IMR-90 (cell line): ENCODE measurements at regions not wholly inside any gene's neighbourhood (a gene's known extent, or its start where the extent isn't known, plus 50 kb on each side); places are given as distances from the start of the nearest gene placed in this dataset.

Source experiments
- ATAC-seq: fragments of 200-7000 bp; cut with Tn5 transposase; 2 replicates; pipeline ENCODE4 v1.9.1; 2020; ENCODE audit warnings: low read depth, mild to moderate bottlenecking, moderate library complexity
- BruUV-seq: library from RNA; stranded (reverse); fragments of 400-500 nt; replicated peaks from 2 replicates; lab custom pipeline; 2021; lab: Mats Ljungman, UMichigan
- CTCF ChIA-PET: fragments of 300-600 bp; formaldehyde crosslinking; extraction: SDS; loops from one replicate; lab custom pipeline; 2021; ENCODE audit warnings: antibody characterized with exemption; lab: Yijun Ruan, JAX
- POLR2A ChIA-PET: fragments of 300-600 bp; sonication (Branson Sonifier 250); formaldehyde crosslinking; loops from one replicate; lab custom pipeline; 2022; ENCODE audit warnings: antibody characterized with exemption; ENCODE audit not compliant: unreplicated experiment; lab: Charles Lee
- DNase-seq: peaks from one replicate; pipeline ENCODE4 v3.0.0; 2013
- H2AFZ ChIP-seq: replicated peaks from 2 replicates; pipeline ENCODE3; 2013; ENCODE audit warnings: low read length, mild to moderate bottlenecking; ENCODE audit not compliant: poor library complexity
- H2AK5ac ChIP-seq: 2 replicates; pipeline ENCODE4 v1.6.1; 2013; ENCODE audit warnings: low read depth, low read length, inconsistent platforms
- H2AK9ac ChIP-seq: replicated peaks from 2 replicates; pipeline ENCODE3; 2013; ENCODE audit warnings: mild to moderate bottlenecking, low read depth, low read length, moderate library complexity; ENCODE audit not compliant: poor library complexity
- H2BK120ac ChIP-seq: 2 replicates; pipeline ENCODE4 v1.6.1; 2013; ENCODE audit warnings: low read depth, low read length, inconsistent platforms
- H2BK15ac ChIP-seq: 3 replicates; pipeline ENCODE4 v1.6.1; 2013; ENCODE audit warnings: low read depth, low read length, inconsistent platforms
- H2BK20ac ChIP-seq: 2 replicates; pipeline ENCODE4 v1.6.1; 2013; ENCODE audit warnings: low read depth, mild to moderate bottlenecking, inconsistent platforms, low read length, moderate library complexity
- H2BK5ac ChIP-seq: 2 replicates; pipeline ENCODE4 v1.6.1; 2013; ENCODE audit warnings: mild to moderate bottlenecking, low read depth, low read length, inconsistent platforms; ENCODE audit not compliant: poor library complexity, severe bottlenecking
- H3K14ac ChIP-seq: replicated peaks from 2 replicates; pipeline ENCODE4 v1.6.1; 2013; ENCODE audit warnings: low read depth, low read length, inconsistent platforms
- H3K18ac ChIP-seq: 2 replicates; pipeline ENCODE4 v1.6.1; 2013; ENCODE audit warnings: low read depth, low read length, control low read depth
- H3K23ac ChIP-seq: 2 replicates; pipeline ENCODE4 v1.6.1; 2013; ENCODE audit warnings: low read depth, low read length, inconsistent platforms
- H3K27ac ChIP-seq: 2 replicates; pipeline ENCODE4 v1.5.1; 2013; ENCODE audit warnings: mild to moderate bottlenecking, control low read depth, low read length; ENCODE audit not compliant: insufficient read depth
- H3K27me3 ChIP-seq: 2 replicates; pipeline ENCODE4 v1.6.1; 2013; ENCODE audit warnings: low read length; ENCODE audit not compliant: control insufficient read depth, insufficient read depth
- H3K36me3 ChIP-seq: 2 replicates; pipeline ENCODE4 v1.6.1; 2013; ENCODE audit warnings: low read length, mixed read lengths; ENCODE audit not compliant: control insufficient read depth, insufficient read depth
- H3K4ac ChIP-seq: 2 replicates; pipeline ENCODE4 v1.6.1; 2013; ENCODE audit warnings: low read depth, low read length, inconsistent platforms
- H3K4me1 ChIP-seq: 2 replicates; pipeline ENCODE4 v1.6.1; 2013; ENCODE audit warnings: low read length, mixed read lengths; ENCODE audit not compliant: control insufficient read depth, insufficient read depth
- H3K4me2 ChIP-seq: 2 replicates; pipeline ENCODE4 v1.6.1; 2013; ENCODE audit warnings: low read depth, mild to moderate bottlenecking, control low read depth, low read length, moderate library complexity
- H3K4me3 ChIP-seq: 2 replicates; pipeline ENCODE4 v1.5.1; 2013; ENCODE audit warnings: low read depth, mild to moderate bottlenecking, control low read depth, low read length, moderate library complexity; ENCODE audit not compliant: insufficient read depth
- H3K56ac ChIP-seq: 2 replicates; pipeline ENCODE4 v1.6.1; 2013; ENCODE audit warnings: low read length, inconsistent platforms; ENCODE audit not compliant: insufficient read depth; ENCODE audit errors: extremely low read depth
- H3K79me1 ChIP-seq, 2 experiments: 2 replicates each; pipeline ENCODE4 v1.6.1; 2013; ENCODE audit warnings: low read length in 2 of 2, inconsistent platforms in 1 of 2, low read depth in 1 of 2
- H3K9ac ChIP-seq: 2 replicates; pipeline ENCODE4 v1.6.1; 2013; ENCODE audit warnings: low read depth, low read length, control low read depth
- H3K9me1 ChIP-seq: 2 replicates; pipeline ENCODE4 v1.6.1; 2013; ENCODE audit warnings: low read length, inconsistent platforms; ENCODE audit not compliant: insufficient read depth
- H3K9me3 ChIP-seq: 2 replicates; pipeline ENCODE4 v1.6.1; 2013; ENCODE audit warnings: low read length; ENCODE audit not compliant: control insufficient read depth, insufficient read depth
- H4K20me1 ChIP-seq: 2 replicates; pipeline ENCODE4 v1.6.1; 2013; ENCODE audit warnings: low read length, inconsistent platforms; ENCODE audit not compliant: insufficient read depth
- H4K5ac ChIP-seq: 2 replicates; pipeline ENCODE4 v1.6.1; 2013; ENCODE audit warnings: mild to moderate bottlenecking, low read depth, low read length, control low read depth
- H4K8ac ChIP-seq, 2 experiments: 2 replicates each; pipeline ENCODE4 v1.6.1; 2013; ENCODE audit warnings: low read depth in 2 of 2, low read length in 2 of 2, control low read depth in 1 of 2, inconsistent platforms in 1 of 2
- H4K91ac ChIP-seq: 2 replicates; pipeline ENCODE4 v1.6.1; 2013; ENCODE audit warnings: low read depth, low read length, inconsistent platforms; ENCODE audit not compliant: insufficient read depth
- CEBPB ChIP-seq: IDR thresholded peaks from 2 replicates; pipeline ENCODE4 v1.6.1; 2012; ENCODE audit warnings: low read depth, low read length, improper control_type of control experiment
- MAZ ChIP-seq: IDR thresholded peaks from 2 replicates; pipeline ENCODE4 v1.6.1; 2012; ENCODE audit warnings: low read depth, mild to moderate bottlenecking, low read length, improper control_type of control experiment, moderate library complexity, borderline replicate concordance
- SMC3 ChIP-seq: fragments of 150-350 bp; IDR thresholded peaks from 2 replicates; pipeline ENCODE4 v1.6.1; 2016; ENCODE audit warnings: low read depth, mild to moderate bottlenecking, antibody characterized with exemption, low read length, moderate library complexity
- WGBS, 2 experiments: methylation state at CpG; one replicate each; pipeline versions ENCODE4 v1.1.5 to v1.1.7; 2013; ENCODE audit warnings: missing lambda C conversion rate in 2 of 2; ENCODE audit not compliant: insufficient read length in 1 of 2; ENCODE audit errors: extremely low coverage in 2 of 2; 5-methylcytosine and 5-hydroxymethylcytosine counted together
- dilution Hi-C: fragments of 300-500 bp; cut with HindIII; formaldehyde crosslinking; loops from one replicate; pipeline ENCODE4 v1.14.3; 2018; ENCODE audit warnings: low sequenced_read_pairs; ENCODE audit not compliant: unreplicated experiment
- in situ Hi-C: fragments of 300-500 bp; cut with MboI; formaldehyde crosslinking; loops from 3 replicates; pipeline ENCODE4 v1.14.3; 2019; ENCODE audit warnings: low sequenced_read_pairs, inconsistent platforms, mixed read lengths
- intact Hi-C: fragments of 100-400 bp; cut with micrococcal nuclease; formaldehyde crosslinking; loops from 2 replicates; pipeline ENCODE4 v1.10.0; 2022

- no TSS peak for BruUV-seq
- in situ Hi-C loops: no loop called here
Observed at GRCh38 chr5:148011398-148012137, 52.2 kb upstream of the SPINK5 start.

More at GRCh38 chr5:148011398-148012137, 52.2 kb upstream of the SPINK5 start:
- ATAC-seq: no peak
- CTCF ChIA-PET: no interaction called here
- POLR2A ChIA-PET: no interaction called here
- no peak overlapping the region for H2AK5ac ChIP-seq
- no peak overlapping the region for H3K14ac ChIP-seq
- no peak overlapping the region for H4K91ac ChIP-seq
- H3K27me3 ChIP-seq: no peaks in the 10 kb centered on the region
- DNase-seq: peak; percentile 9
- H3K27ac ChIP-seq: no peak overlapping the region
- H3K9me3 ChIP-seq: no peaks in the 10 kb centered on the region
- no peak overlapping the region for H2BK120ac ChIP-seq
- no peak overlapping the region for H4K5ac ChIP-seq
- no peak overlapping the region for H2BK5ac ChIP-seq
- H3K79me1 ChIP-seq: no peaks in the 10 kb centered on the region
- no peak for TF ChIP-seq MAZ
- TF ChIP-seq SMC3: no peak
- peak; percentile 21; the same call in 1 of the 2 replicates for TF ChIP-seq CEBPB
- no peak overlapping the region for H3K9ac ChIP-seq
- no peak overlapping the region for H3K4ac ChIP-seq
- H2AK9ac ChIP-seq: no peak overlapping the region
- no peak overlapping the region for H2BK15ac ChIP-seq
- H3K23ac ChIP-seq: no peak overlapping the region
- H4K20me1 ChIP-seq: no peaks in the 10 kb centered on the region
- WGBS, 2 experiments: no CpG with 5 or more reads among the region's 3 CpGs
- H4K8ac ChIP-seq: no peak overlapping the region
- H3K56ac ChIP-seq: no peak overlapping the region
- H3K4me3 ChIP-seq: no peak overlapping the region
- H3K9me1 ChIP-seq: no peaks in the 10 kb centered on the region
- H3K4me2 ChIP-seq: no peak overlapping the region
- H2BK20ac ChIP-seq: no peak overlapping the region
- no peak overlapping the region for H3K18ac ChIP-seq
- dilution Hi-C loops: no loop called here
- no peaks in the 10 kb centered on the region for H3K36me3 ChIP-seq
- intact Hi-C loops: no loop called here
- no peaks in the 10 kb centered on the region for H3K4me1 ChIP-seq
- H2AFZ ChIP-seq: no peak overlapping the region
